H1 (cell line): ENCODE measurements at regions not wholly inside any gene's neighbourhood (a gene's known extent, or its start where the extent isn't known, plus 50 kb on each side); places are given as distances from the start of the nearest gene placed in this dataset.

ENCODE experiments used
- CTCF ChIA-PET: fragments of 300-600 bp; sonication (Branson Sonifier 250); formaldehyde crosslinking; loops from one replicate; lab custom pipeline; 2021; ENCODE audit not compliant: partially characterized antibody; lab: Charles Lee
- POLR2A ChIA-PET: fragments of 300-600 bp; sonication (Branson Sonifier 250); formaldehyde crosslinking; loops from one replicate; lab custom pipeline; 2021; ENCODE audit warnings: inconsistent platforms; ENCODE audit not compliant: partially characterized antibody; lab: Charles Lee
- DNase-seq, 2 experiments: peaks; one replicate each; pipeline versions ENCODE4 v3.0.0 to v3.0.0-alpha.2; 2010 to 2022; ENCODE audit warnings: low spot score in 2 of 2, low read depth in 1 of 2, mixed read lengths in 1 of 2
- FAIRE-seq: peaks from 2 replicates; lab custom pipeline; 2011; peaks lifted over from hg19 to GRCh38; lab: Jason Lieb, UNC
- H2AFZ ChIP-seq: 2 replicates; pipeline ENCODE4 v1.8.1; 2012; ENCODE audit warnings: low read length, inconsistent platforms
- H2AK5ac ChIP-seq: 2 replicates; pipeline ENCODE4 v1.6.1; 2013; ENCODE audit warnings: low read depth, low read length
- H2BK120ac ChIP-seq: replicated peaks from 2 replicates; pipeline ENCODE3; 2013; ENCODE audit warnings: low read depth, low read length, inconsistent platforms
- H2BK12ac ChIP-seq: 2 replicates; pipeline ENCODE4 v1.6.1; 2013; ENCODE audit warnings: low read depth, low read length
- H2BK15ac ChIP-seq: 2 replicates; pipeline ENCODE4 v1.6.1; 2013; ENCODE audit warnings: low read length
- H2BK20ac ChIP-seq: 2 replicates; pipeline ENCODE4 v1.6.1; 2013; ENCODE audit warnings: low read length
- H2BK5ac ChIP-seq: 2 replicates; pipeline ENCODE4 v1.6.1; 2013; ENCODE audit warnings: low read depth, low read length
- H3K14ac ChIP-seq: 2 replicates; pipeline ENCODE4 v1.6.1; 2013; ENCODE audit warnings: inconsistent platforms; ENCODE audit not compliant: insufficient read length
- H3K18ac ChIP-seq: 2 replicates; pipeline ENCODE4 v1.6.1; 2013; ENCODE audit warnings: low read length; ENCODE audit errors: extremely low read depth
- H3K23ac ChIP-seq: 2 replicates; pipeline ENCODE4 v1.6.1; 2013; ENCODE audit warnings: inconsistent platforms; ENCODE audit not compliant: insufficient read length
- H3K23me2 ChIP-seq: 2 replicates; pipeline ENCODE4 v1.6.1; 2013; ENCODE audit warnings: low read depth, low read length
- H3K27ac ChIP-seq: 2 replicates; pipeline ENCODE4 v1.6.1; 2011; ENCODE audit warnings: low read depth, low read length, inconsistent platforms
- H3K27me3 ChIP-seq, 4 experiments: replicated peaks in 1 of 4; 1 replicate in 1 of 4; 2 replicates in 3 of 4; pipeline versions ENCODE4 v1.6.1 to v1.8.1; 2011 to 2013; ENCODE audit warnings: low read length in 3 of 4, mild to moderate bottlenecking in 3 of 4, inconsistent platforms in 2 of 4, mixed read lengths in 2 of 4, moderate library complexity in 1 of 4; ENCODE audit not compliant: control insufficient read depth in 3 of 4, insufficient read depth in 3 of 4; ENCODE audit errors: extremely low read depth in 1 of 4
- H3K36me3 ChIP-seq, 4 experiments: 2 replicates each; pipeline versions ENCODE4 v1.6.1 to v1.8.1; 2011 to 2013; ENCODE audit warnings: mild to moderate bottlenecking in 4 of 4, low read length in 3 of 4, moderate library complexity in 2 of 4, control low read depth in 1 of 4, inconsistent platforms in 1 of 4; ENCODE audit not compliant: insufficient read depth in 4 of 4, control insufficient read depth in 2 of 4
- H3K4ac ChIP-seq: replicated peaks from 2 replicates; pipeline ENCODE3; 2013; ENCODE audit warnings: low read length, low read depth, mixed read lengths, inconsistent platforms; ENCODE audit not compliant: insufficient read length
- H3K4me1 ChIP-seq, 4 experiments: replicated peaks in 1 of 4; 1 replicate in 1 of 4; 2 replicates in 3 of 4; pipeline versions ENCODE4 v1.6.1 to v1.8.1; 2011 to 2013; ENCODE audit warnings: low read length in 3 of 4, inconsistent platforms in 2 of 4, mixed read lengths in 1 of 4; ENCODE audit not compliant: insufficient read depth in 4 of 4, control insufficient read depth in 3 of 4
- H3K4me2 ChIP-seq, 2 experiments: 2 replicates each; pipeline versions ENCODE4 v1.6.1 to v1.8.1; 2011 to 2013; ENCODE audit warnings: low read depth in 2 of 2, low read length in 2 of 2, control low read depth in 1 of 2, inconsistent platforms in 1 of 2, mild to moderate bottlenecking in 1 of 2; ENCODE audit not compliant: insufficient read depth in 1 of 2
- H3K4me3 ChIP-seq, 4 experiments: fragments of 200-600, 300-600 bp in 1 of 4; sonication (generic), shearing (Covaris generic), sonication (Bioruptor Twin) in 1 of 4; 2 replicates each; pipeline versions ENCODE4 v1.5.1 to v1.8.1; 2011 to 2016; ENCODE audit warnings: low read length in 4 of 4, low read depth in 3 of 4, control low read depth in 2 of 4, inconsistent platforms in 2 of 4, mild to moderate bottlenecking in 2 of 4, mixed read lengths in 1 of 4, moderate library complexity in 1 of 4; ENCODE audit not compliant: insufficient read depth in 2 of 4; ENCODE audit errors: extremely low read depth in 1 of 4
- H3K56ac ChIP-seq: replicated peaks from 2 replicates; pipeline ENCODE3; 2013; ENCODE audit warnings: low read depth, mild to moderate bottlenecking, mixed read lengths, low read length, inconsistent platforms; ENCODE audit not compliant: insufficient read length
- H3K79me1 ChIP-seq: 2 replicates; pipeline ENCODE4 v1.6.1; 2013; ENCODE audit warnings: low read depth, low read length, control low read depth
- H3K79me2 ChIP-seq, 2 experiments: 2 replicates each; pipeline versions ENCODE4 v1.6.1 to v1.8.1; 2012 to 2013; ENCODE audit warnings: low read length in 2 of 2, mild to moderate bottlenecking in 2 of 2, inconsistent platforms in 1 of 2; ENCODE audit not compliant: insufficient read depth in 2 of 2, control insufficient read depth in 1 of 2
- H3K9ac ChIP-seq, 4 experiments: replicated peaks in 1 of 4; 1 replicate in 1 of 4; 2 replicates in 3 of 4; pipeline versions ENCODE4 v1.6.1 to v1.8.1; 2011 to 2013; ENCODE audit warnings: low read depth in 3 of 4, low read length in 3 of 4, control low read depth in 2 of 4, mild to moderate bottlenecking in 2 of 4, moderate library complexity in 2 of 4, inconsistent platforms in 1 of 4; ENCODE audit errors: extremely low read depth in 1 of 4
- H3K9me3 ChIP-seq, 2 experiments: 2 replicates each; pipeline versions ENCODE4 v1.6.1 to v1.8.1; 2012 to 2013; ENCODE audit warnings: mild to moderate bottlenecking in 2 of 2, moderate library complexity in 2 of 2, control low read depth in 1 of 2, inconsistent platforms in 1 of 2, low read depth in 1 of 2, low read length in 1 of 2, mixed read lengths in 1 of 2; ENCODE audit not compliant: insufficient read depth in 2 of 2
- H4K20me1 ChIP-seq, 2 experiments: replicated peaks in 1 of 2; 2 replicates each; pipeline versions ENCODE3 to v1.8.1; 2011 to 2013; ENCODE audit warnings: inconsistent platforms in 2 of 2, low read length in 2 of 2, mild to moderate bottlenecking in 1 of 2; ENCODE audit not compliant: insufficient read depth in 2 of 2, control insufficient read depth in 1 of 2
- H4K5ac ChIP-seq: 2 replicates; pipeline ENCODE4 v1.6.1; 2013; ENCODE audit warnings: low read length, low read depth, mixed read lengths, inconsistent platforms; ENCODE audit not compliant: insufficient read length
- H4K8ac ChIP-seq: 2 replicates; pipeline ENCODE4 v1.8.0; 2013; ENCODE audit warnings: mild to moderate bottlenecking, moderate library complexity, low read length, inconsistent platforms; ENCODE audit not compliant: insufficient read depth; ENCODE audit errors: extremely low read depth
- H4K91ac ChIP-seq: replicated peaks from 2 replicates; pipeline ENCODE3; 2013; ENCODE audit warnings: low read length, mixed read lengths, inconsistent platforms; ENCODE audit not compliant: insufficient read length
- ATF3 ChIP-seq: IDR thresholded peaks from 2 replicates; pipeline ENCODE4 v1.6.1; 2011; ENCODE audit warnings: low read depth, mild to moderate bottlenecking, low read length; ENCODE audit not compliant: insufficient read depth
- CREB1 ChIP-seq: IDR thresholded peaks from 2 replicates; pipeline ENCODE4 v1.6.1; 2012; ENCODE audit warnings: inconsistent platforms
- EP300 ChIP-seq, 2 experiments: IDR thresholded peaks; 1 replicate in 1 of 2; 2 replicates in 1 of 2; pipeline ENCODE4 v1.6.1; 2011 to 2012; ENCODE audit warnings: low read depth in 2 of 2, low read length in 2 of 2, mild to moderate bottlenecking in 2 of 2, borderline replicate concordance in 1 of 2, inconsistent platforms in 1 of 2, moderate library complexity in 1 of 2
- KDM5A ChIP-seq: fragments of 200-600 bp; IDR thresholded peaks from 2 replicates; pipeline ENCODE4 v1.7.1; 2012; ENCODE audit warnings: mild to moderate bottlenecking, low read length, inconsistent platforms, mixed read lengths
- RFX5 ChIP-seq: IDR thresholded peaks from 2 replicates; pipeline ENCODE4 v1.6.1; 2011; ENCODE audit warnings: low read depth, low read length, improper control_type of control experiment, borderline replicate concordance
- SAP30 ChIP-seq: fragments of 300-600 bp; sonication (generic); IDR thresholded peaks from 2 replicates; pipeline ENCODE4 v1.7.1; 2012; ENCODE audit warnings: low read length, moderate library complexity, mild to moderate bottlenecking, inconsistent platforms; ENCODE audit not compliant: insufficient read depth, insufficient replicate concordance
- SP1 ChIP-seq: IDR thresholded peaks from 2 replicates; pipeline ENCODE4 v1.6.1; 2011; ENCODE audit warnings: low read depth, low read length
- SP2 ChIP-seq: IDR thresholded peaks from 2 replicates; pipeline ENCODE4 v1.6.1; 2012; ENCODE audit warnings: mild to moderate bottlenecking, low read length, inconsistent platforms
- SUZ12 ChIP-seq: fragments of 200-600 bp; sonication (generic); IDR thresholded peaks from 2 replicates; pipeline ENCODE4 v1.6.1; 2012; ENCODE audit warnings: mild to moderate bottlenecking, inconsistent platforms, low read length, moderate library complexity, mixed read lengths
- TAF7 ChIP-seq: optimal IDR thresholded peaks from 2 replicates; pipeline ENCODE3; 2011; ENCODE audit warnings: low read depth, mild to moderate bottlenecking, inconsistent platforms, low read length, moderate library complexity, borderline replicate concordance
- TCF12 ChIP-seq: IDR thresholded peaks from 2 replicates; pipeline ENCODE4 v1.6.1; 2011; ENCODE audit warnings: low read depth, mild to moderate bottlenecking, low read length
- WGBS, 2 experiments: shearing (Covaris generic) in 1 of 2; methylation state at CpG; one replicate each; pipeline versions ENCODE4 v1.1.6 to v1.1.7; 2013 to 2015; ENCODE audit warnings: low lambda C conversion rate in 2 of 2, mixed read lengths in 2 of 2, inconsistent platforms in 1 of 2, low coverage in 1 of 2, missing lambda C conversion rate in 1 of 2; ENCODE audit not compliant: insufficient replicate concordance in 2 of 2, insufficient coverage in 1 of 2, insufficient read length in 1 of 2; ENCODE audit errors: extremely low coverage in 1 of 2, missing lambda C conversion rate in 1 of 2; 5-methylcytosine and 5-hydroxymethylcytosine counted together

DNA sequence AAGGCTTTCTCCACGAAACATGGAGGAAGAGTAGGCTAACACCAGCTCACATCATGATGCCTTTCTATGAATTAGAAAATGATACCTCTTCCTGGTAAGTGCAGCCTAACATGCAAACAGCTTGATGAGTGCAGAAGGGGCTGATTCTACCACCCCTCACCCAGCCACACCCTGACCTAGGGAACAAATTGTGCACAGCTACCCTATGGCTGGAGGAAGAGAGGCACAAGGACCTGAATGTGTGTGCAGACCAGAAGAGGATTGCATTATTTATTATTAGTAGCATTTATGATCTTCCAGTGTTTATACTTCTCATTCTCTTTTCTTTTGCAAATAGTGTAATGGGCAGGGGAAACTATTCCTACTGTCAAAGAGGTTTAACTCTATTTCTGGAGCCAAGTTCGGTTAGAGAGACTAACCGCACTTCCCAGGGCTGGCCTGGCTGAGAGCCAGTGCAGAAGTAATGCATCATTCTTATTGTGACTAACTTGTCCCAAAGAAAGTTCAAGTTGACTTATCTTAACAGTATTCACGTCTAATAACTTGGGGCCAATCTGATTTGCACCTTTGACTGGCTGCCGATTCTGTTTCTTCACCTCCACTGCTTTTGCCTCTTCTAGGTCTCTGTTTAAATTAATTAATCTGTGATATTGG is 237.5 kb downstream of the CD83 start:
- POLR2A ChIA-PET, result no interaction called here
- Histone ChIP-seq H4K91ac (no peak overlapping the region), H3K4me3 (no peak overlapping the region), H2BK120ac (no peak overlapping the region), H3K18ac (no peak overlapping the region), H3K27me3 (no peaks in the 10 kb centered on the region), H3K27ac (no peak overlapping the region), H3K56ac (no peak overlapping the region), H4K5ac (no peak overlapping the region), H3K14ac (no peak overlapping the region), H3K23ac (no peak overlapping the region), H3K4me1 (peaks cover 0 to 5% (median 2%) of the 10 kb centered on the region in 4 experiments; a peak in 1 of 7 replicates), H3K36me3 (no peaks in the 10 kb centered on the region), H3K79me1 (no peaks in the 10 kb centered on the region), H2BK20ac (peak overlapping the region; percentile 87; the same call in 1 of the 2 replicates), H2AFZ (no peak overlapping the region), H3K9ac (no peak overlapping the region), H3K23me2 (no peaks in the 10 kb centered on the region), H3K4me2 (no peak overlapping the region), H4K20me1 (no peaks in the 10 kb centered on the region), H2BK12ac (peak overlapping the region; percentile 64), H2BK15ac (no peak overlapping the region), H3K9me3 (peaks cover 0 to 8% of the 10 kb centered on the region in 2 experiments; a peak in 2 of 4 replicates), H2AK5ac (no peak overlapping the region), H4K8ac (no peak overlapping the region), H3K79me2 (no peaks in the 10 kb centered on the region), H2BK5ac (no peak overlapping the region), H3K4ac (no peak overlapping the region)
- TF ChIP-seq TAF7 (no peak), EP300 (IDR thresholded peaks at IDR 0.05; ENCODE audit: borderline replicate concordance in 1 of 2, low read depth in 2 of 2, low read length in 2 of 2) (no peak), KDM5A (no peak), SP2 (no peak), CREB1 (no peak), SP1 (no peak), TCF12 (no peak), SUZ12 (no peak), RFX5 (no peak), ATF3 (no peak), SAP30 (no peak)
- WGBS, 2 experiments, result 96% methylated on average over 5 of the region's 5 CpGs; no CpG with 5 or more reads in 1 of the 2 experiments
- no peak for DNase-seq
- FAIRE-seq, result no peak
- CTCF ChIA-PET, result interaction anchor here (1.3 kb wide), 2 partner anchors 15 to 16 kb away, joined by 3 to 4 read pairs; no protein-coding TSS in a partner anchor
